PC-3 (cell line): ENCODE measurements at regions not wholly inside any gene's neighbourhood (a gene's known extent, or its start where the extent isn't known, plus 50 kb on each side); places are given as distances from the start of the nearest gene placed in this dataset.

Source experiments
- CTCF ChIP-seq: fragments of 300-600 bp; sonication (generic); conservative IDR thresholded peaks from 2 replicates; pipeline ENCODE4 v1.5.1; 2017; ENCODE audit warnings: antibody characterized with exemption, low read depth, mild to moderate bottlenecking, low read length
- EZH2 ChIP-seq: fragments of 300-600 bp; sonication (generic); IDR thresholded peaks from one replicate; pipeline ENCODE4 v1.6.1; 2017; ENCODE audit warnings: antibody characterized with exemption, mild to moderate bottlenecking, low read length; ENCODE audit not compliant: unreplicated experiment

GRCh38 chr4:82287720-82288119 is 86.1 kb downstream of the HNRNPD start:
- TF ChIP-seq CTCF (no peak), EZH2 (no peak)
